Mucosa of rectum (tissue), 2 donors: ENCODE measurements at regions not wholly inside any gene's neighbourhood (a gene's known extent, or its start where the extent isn't known, plus 50 kb on each side); places are given as distances from the start of the nearest gene placed in this dataset.
"Not testable (repeated sequence)": the region's sequence is repeated elsewhere in the genome, so short reads cannot be mapped to it uniquely, and the experiment has no call there.

Source experiments
- H3K27ac ChIP-seq, 2 donors: one replicate each; pipeline ENCODE4 v1.7.0; 2013; ENCODE audit warnings: inconsistent platforms in 2 of 2, low read depth in 2 of 2, low read length in 2 of 2
- H3K27me3 ChIP-seq, 2 donors: one replicate each; pipeline ENCODE4 v1.7.0; 2013; ENCODE audit warnings: low read length in 2 of 2; ENCODE audit not compliant: control insufficient read depth in 2 of 2, insufficient read depth in 2 of 2
- H3K36me3 ChIP-seq, 2 donors: one replicate each; pipeline ENCODE4 v1.7.0; 2013; ENCODE audit warnings: low read length in 2 of 2; ENCODE audit not compliant: control insufficient read depth in 2 of 2, insufficient read depth in 2 of 2
- H3K4me1 ChIP-seq, 2 donors: one replicate each; pipeline ENCODE4 v1.7.0; 2013; ENCODE audit warnings: low read length in 2 of 2, mild to moderate bottlenecking in 1 of 2; ENCODE audit not compliant: control insufficient read depth in 2 of 2, insufficient read depth in 2 of 2
- H3K4me3 ChIP-seq, 2 donors: one replicate each; pipeline ENCODE4 v1.7.0; 2013; ENCODE audit warnings: low read length in 2 of 2
- H3K9ac ChIP-seq, 2 donors: one replicate each; pipeline ENCODE4 v1.7.0; 2013; ENCODE audit warnings: low read length in 2 of 2, low read depth in 1 of 2, mild to moderate bottlenecking in 1 of 2
- H3K9me3 ChIP-seq, 2 donors: one replicate each; pipeline ENCODE4 v1.7.0; 2013; ENCODE audit warnings: low read length in 2 of 2; ENCODE audit not compliant: control insufficient read depth in 2 of 2
- donor health status: healthy.
- donor health status: Normal muscosa, but diverticular disease.

DNA sequence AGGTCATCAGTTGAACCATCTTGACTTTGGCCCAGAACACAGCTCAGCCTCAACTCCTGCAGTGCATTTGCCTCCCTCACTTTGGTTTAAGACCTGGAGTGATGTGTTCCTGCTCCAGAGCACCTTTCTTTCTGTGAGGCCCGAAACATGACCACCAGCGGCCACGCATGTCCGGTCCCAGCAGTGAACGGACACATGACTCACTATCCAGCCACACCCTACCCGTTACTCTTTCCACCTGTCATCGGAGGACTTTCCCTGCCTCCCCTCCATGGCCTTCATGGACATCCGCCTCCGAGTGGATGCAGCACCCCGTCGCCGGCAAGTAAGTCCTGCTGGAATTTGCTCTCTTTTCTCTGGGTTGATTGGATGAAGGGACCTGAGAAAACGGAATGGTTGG lies 253.8 kb upstream of the RARB start:
- no peak overlapping the region for H3K4me3 ChIP-seq
- H3K9ac ChIP-seq: no peak overlapping the region

DNA sequence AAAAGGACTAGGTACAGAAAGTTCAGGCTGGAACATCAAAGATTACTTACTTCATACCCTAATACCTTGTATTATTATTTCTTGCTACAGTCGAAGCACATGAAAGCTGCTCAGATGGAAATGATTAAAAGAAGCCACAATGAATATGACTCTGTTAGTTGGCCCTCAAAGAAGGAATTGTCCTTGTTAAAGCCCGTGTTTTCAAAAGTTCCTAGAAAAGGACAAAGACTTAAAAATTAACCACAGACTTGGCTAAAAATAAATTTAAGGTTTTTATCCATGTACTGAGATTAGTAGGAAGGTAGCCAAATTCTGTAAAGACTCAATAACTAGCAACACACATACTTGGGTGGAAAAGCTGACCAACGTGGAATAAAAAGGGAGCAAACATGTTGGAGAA lies 251.0 kb upstream of the RARB start:
- H3K4me3 ChIP-seq: no peak overlapping the region
- H3K9ac ChIP-seq: no peak overlapping the region
- no peaks in the 10 kb centered on the region for H3K36me3 ChIP-seq
- no peaks in the 10 kb centered on the region for H3K27me3 ChIP-seq
- H3K27ac ChIP-seq: no peak overlapping the region
- no peaks in the 10 kb centered on the region for H3K9me3 ChIP-seq
- peaks cover 0 to 3% of the 10 kb centered on the region in 2 donors for H3K4me1 ChIP-seq

More for the DNA sequence above, 253.8 kb upstream of the RARB start:
- Histone ChIP-seq H3K36me3 (no peaks in the 10 kb centered on the region), H3K4me1 (peaks cover 0 to 3% of the 10 kb centered on the region in 2 donors), H3K27me3 (no peaks in the 10 kb centered on the region), H3K27ac (no peak overlapping the region), H3K9me3 (no peaks in the 10 kb centered on the region)

DNA sequence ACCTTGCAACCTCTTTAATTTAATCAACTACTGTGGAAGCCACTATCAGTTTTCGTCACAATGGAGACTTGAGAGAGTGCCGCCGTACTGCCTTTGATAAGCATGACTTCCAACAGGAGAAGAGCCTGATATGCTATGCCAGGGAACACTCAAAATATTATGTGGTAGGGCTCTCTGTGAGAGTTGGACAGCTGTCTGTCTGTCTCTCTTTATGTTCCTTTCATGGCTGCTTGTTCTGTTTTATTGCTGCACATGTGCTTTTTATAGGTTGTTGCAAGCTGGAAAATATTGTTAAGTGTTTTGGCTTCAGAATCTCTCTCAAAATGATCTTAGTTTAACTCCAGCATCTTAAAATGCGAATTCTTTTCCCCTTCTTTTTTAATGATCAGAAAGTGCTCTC lies 249.4 kb upstream of the RARB start:
- H3K9ac ChIP-seq: no peak overlapping the region
- no peaks in the 10 kb centered on the region for H3K27me3 ChIP-seq
- no peak overlapping the region for H3K27ac ChIP-seq
- no peaks in the 10 kb centered on the region for H3K36me3 ChIP-seq
- H3K4me3 ChIP-seq: no peak overlapping the region
- H3K4me1 ChIP-seq: peaks cover 0 to 3% of the 10 kb centered on the region in 2 donors
- H3K9me3 ChIP-seq: no peaks in the 10 kb centered on the region

DNA sequence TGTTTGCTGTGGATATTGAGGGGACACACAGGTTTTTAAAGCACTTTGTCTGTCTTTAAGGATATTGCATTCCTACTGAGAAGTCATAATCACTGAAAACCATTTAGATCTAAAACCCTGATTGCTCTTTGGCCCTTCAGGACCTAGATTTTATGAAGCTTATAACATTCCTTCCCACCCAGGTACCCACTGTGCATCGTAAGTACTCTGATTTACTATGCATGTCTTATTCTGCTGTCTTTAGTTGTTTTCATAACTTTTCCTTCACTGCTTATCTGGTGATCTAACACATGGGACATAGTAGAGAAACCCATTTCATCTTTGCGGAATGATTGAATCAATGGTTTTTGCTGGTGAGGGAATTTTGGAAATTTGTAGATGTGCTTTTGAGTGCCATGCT lies 247.0 kb upstream of the RARB start:
- no peaks in the 10 kb centered on the region for H3K27me3 ChIP-seq
- H3K27ac ChIP-seq: no peak overlapping the region
- H3K4me1 ChIP-seq: peaks cover 0 to 3% of the 10 kb centered on the region in 2 donors
- H3K4me3 ChIP-seq: no peak overlapping the region
- no peak overlapping the region for H3K9ac ChIP-seq
- H3K36me3 ChIP-seq: no peaks in the 10 kb centered on the region
- no peaks in the 10 kb centered on the region for H3K9me3 ChIP-seq

DNA sequence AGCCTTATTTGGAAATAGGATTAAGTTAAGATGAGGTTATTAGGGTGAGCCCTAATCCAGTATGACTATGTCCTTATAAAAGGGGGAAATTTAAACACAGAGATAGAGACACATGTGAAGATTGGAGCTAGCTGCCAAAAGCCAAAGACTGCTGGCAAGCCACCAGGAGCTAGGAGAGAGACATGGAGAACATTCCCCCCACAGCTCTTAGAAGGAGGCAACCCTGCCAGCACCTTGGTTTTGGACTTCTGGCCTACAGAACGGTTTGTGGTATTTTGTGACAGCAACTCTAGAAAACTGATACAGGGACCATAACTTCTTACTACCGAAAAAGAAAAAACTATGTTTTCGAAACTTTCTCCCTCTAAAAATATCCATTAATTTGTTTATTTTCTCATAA lies 245.3 kb upstream of the RARB start:
- Histone ChIP-seq H3K9me3 (no peaks in the 10 kb centered on the region), H3K36me3 (no peaks in the 10 kb centered on the region), H3K4me3 (no peak overlapping the region), H3K27ac (no peak overlapping the region), H3K9ac (no peak overlapping the region), H3K4me1 (peaks cover 0 to 3% of the 10 kb centered on the region in 2 donors), H3K27me3 (no peaks in the 10 kb centered on the region)

DNA sequence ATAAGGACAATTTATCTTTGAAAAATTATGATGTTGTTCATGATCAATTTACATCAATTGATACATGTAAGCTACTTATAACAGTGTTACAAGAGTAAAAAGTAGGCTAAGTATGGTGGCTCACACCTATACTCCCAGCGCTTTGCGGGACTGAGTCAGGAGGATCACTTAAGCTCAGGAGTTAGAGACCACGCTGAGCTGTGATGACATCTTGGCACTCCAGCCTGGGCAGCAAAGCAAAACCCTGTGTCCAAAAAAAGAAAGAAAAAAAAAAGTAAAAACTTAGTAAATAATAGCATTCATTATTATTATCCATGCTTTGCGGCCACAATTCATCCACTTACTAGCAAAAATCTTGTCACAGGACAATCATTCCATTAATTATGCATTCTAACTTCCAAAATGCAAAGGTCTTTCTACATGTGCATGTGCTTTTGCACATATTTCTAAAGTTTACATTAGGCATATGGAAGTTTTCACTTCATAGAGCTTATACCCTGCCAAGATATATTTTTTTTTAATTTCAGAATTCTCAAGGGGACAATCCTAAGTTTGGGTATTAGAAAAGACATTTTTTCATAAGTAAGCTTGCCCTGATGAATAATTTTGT lies 243.3 kb upstream of the RARB start:
- Histone ChIP-seq H3K9me3 (no peaks in the 10 kb centered on the region), H3K9ac (no peak overlapping the region), H3K27ac (no peak overlapping the region), H3K4me1 (no peaks in the 10 kb centered on the region), H3K27me3 (no peaks in the 10 kb centered on the region), H3K36me3 (no peaks in the 10 kb centered on the region), H3K4me3 (no peak overlapping the region)

DNA sequence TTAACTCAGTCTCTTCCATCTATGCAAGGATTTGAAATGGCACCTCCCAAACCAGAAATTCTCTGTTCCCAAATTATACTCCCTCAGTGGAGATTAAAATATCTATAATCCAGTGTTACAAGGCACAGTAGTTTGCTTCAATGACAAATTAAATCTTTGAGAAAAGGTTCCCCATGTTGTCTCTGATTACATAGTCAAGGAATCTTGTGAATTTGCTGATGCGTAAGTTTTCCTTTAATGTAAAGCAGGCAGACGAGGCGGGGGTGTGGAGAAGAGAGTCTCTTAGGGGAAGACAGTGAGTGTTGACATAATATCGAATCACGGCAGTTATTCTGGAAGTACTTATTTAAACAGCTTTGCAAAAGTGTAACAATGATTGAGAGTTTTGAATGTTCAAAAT lies 236.4 kb upstream of the RARB start:
- Histone ChIP-seq H3K27ac (no peak overlapping the region), H3K36me3 (no peaks in the 10 kb centered on the region), H3K9ac (no peak overlapping the region), H3K27me3 (no peaks in the 10 kb centered on the region), H3K4me1 (no peaks in the 10 kb centered on the region), H3K4me3 (no peak overlapping the region), H3K9me3 (no peaks in the 10 kb centered on the region)

DNA sequence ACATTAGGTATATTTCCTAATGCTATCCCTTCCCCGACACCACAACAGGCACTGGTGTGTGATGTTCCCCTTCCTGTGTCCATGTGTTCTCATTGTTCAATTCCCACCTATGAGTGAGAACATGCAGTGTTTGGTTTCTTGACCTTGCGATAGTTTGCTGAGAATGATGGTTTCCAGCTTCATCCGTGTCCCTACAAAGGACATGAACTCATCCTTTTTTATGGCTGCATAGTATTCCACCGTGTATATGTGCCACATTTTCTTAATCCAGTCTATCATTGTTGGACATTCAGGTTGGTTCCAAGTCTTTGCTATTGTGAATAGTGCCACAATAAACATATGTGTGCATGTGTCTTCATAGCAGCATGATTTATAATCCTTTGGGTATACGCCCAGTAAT lies 228.5 kb upstream of the RARB start:
- not testable (repeated sequence) for H3K9ac ChIP-seq, H3K9me3 ChIP-seq, H3K4me1 ChIP-seq, H3K27ac ChIP-seq, H3K4me3 ChIP-seq, H3K27me3 ChIP-seq, H3K36me3 ChIP-seq

DNA sequence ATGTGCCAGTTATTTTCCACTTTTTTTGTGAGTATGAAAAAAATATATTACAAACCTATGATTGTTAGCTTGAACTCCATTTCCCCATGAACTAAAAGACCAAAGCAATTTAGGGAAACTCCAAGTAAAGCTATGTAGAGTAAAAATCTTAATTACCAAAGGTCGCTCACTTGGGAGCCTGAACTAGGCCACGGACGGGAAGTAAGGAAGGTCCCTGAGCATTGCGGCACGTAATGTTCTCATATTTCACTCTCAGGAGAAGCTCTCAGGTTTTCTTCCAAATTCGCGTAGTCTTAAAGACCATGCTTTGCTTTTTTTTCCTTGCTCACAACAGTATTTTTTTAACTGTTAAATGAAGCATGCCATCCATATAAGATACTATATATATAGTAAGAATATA lies 215.3 kb upstream of the RARB start:
- no peak overlapping the region for H3K9ac ChIP-seq
- no peaks in the 10 kb centered on the region for H3K9me3 ChIP-seq
- H3K4me3 ChIP-seq: no peak overlapping the region
- H3K27me3 ChIP-seq: no peaks in the 10 kb centered on the region
- H3K27ac ChIP-seq: no peak overlapping the region
- H3K4me1 ChIP-seq: no peaks in the 10 kb centered on the region
- H3K36me3 ChIP-seq: no peaks in the 10 kb centered on the region

DNA sequence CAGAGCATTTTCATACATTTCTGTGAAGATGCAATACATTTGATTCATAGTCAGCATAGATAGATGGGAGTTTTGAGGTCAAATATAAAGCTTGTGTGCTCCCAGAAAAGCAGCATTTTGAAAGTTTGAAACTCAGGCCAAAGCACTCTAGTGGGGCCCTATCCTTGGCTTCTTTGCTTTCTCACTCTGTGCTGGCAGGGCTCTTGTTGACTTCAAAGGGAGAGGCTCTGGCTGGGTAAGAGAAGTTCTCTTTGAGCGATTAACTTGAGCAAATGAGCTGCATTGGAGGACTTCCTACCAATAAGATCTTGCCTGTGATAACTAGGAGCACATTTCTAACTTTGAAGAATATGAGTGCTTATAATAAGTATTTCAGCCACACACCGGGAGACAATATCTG lies 214.0 kb upstream of the RARB start:
- Histone ChIP-seq H3K4me3 (no peak overlapping the region), H3K27me3 (no peaks in the 10 kb centered on the region), H3K4me1 (no peaks in the 10 kb centered on the region), H3K9me3 (no peaks in the 10 kb centered on the region), H3K27ac (no peak overlapping the region), H3K36me3 (no peaks in the 10 kb centered on the region), H3K9ac (no peak overlapping the region)

DNA sequence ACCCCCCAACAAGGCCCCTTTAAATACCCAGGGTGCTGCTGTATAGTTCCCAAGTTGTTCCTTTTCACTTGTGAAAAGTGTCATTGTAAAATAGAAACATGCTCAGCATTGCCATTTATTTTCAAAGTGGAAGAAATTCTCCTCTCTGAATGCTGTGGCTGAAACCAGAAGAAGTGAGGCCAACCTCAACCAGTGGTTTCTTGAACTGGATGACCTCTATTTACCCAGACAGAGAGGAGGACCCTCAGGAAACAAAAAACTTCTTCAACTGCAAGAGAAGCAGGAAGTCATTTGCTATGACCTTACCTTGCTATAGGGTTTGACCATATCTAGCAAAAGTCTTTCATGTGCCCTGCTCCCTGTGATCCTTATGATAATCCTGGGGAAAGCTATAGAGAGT lies 209.7 kb upstream of the RARB start:
- Histone ChIP-seq H3K9me3 (no peaks in the 10 kb centered on the region), H3K27me3 (no peaks in the 10 kb centered on the region), H3K4me1 (no peaks in the 10 kb centered on the region), H3K9ac (no peak overlapping the region), H3K27ac (no peak overlapping the region), H3K4me3 (no peak overlapping the region), H3K36me3 (no peaks in the 10 kb centered on the region)
